T-helper 17 cell (primary cell): ENCODE measurements at regions not wholly inside any gene's neighbourhood (a gene's known extent, or its start where the extent isn't known, plus 50 kb on each side); places are given as distances from the start of the nearest gene placed in this dataset.

ENCODE experiments used
- ATAC-seq: fragments of 150-1000 bp; cut with Tn5 transposase; 2 replicates; pipeline ENCODE4 v1.10.0; 2021; ENCODE audit warnings: mild to moderate bottlenecking, moderate library complexity
- DNase-seq, 3 donors: peaks; one replicate each; pipeline versions ENCODE4 v3.0.0 to v3.0.0-alpha.2; 2020 to 2021
- H3K9me3 ChIP-seq: one replicate; pipeline ENCODE4 v1.7.0; 2013; ENCODE audit warnings: low read length, mild to moderate bottlenecking; ENCODE audit not compliant: control insufficient read depth, poor library complexity, severe bottlenecking
- H3K27ac Mint-ChIP-seq: one replicate; pipeline ENCODE4 v1.8.0; 2022; ENCODE audit warnings: mild to moderate bottlenecking, moderate library complexity, mixed read lengths
- H3K27me3 Mint-ChIP-seq: one replicate; pipeline ENCODE4 v1.8.0; 2022; ENCODE audit warnings: mixed read lengths
- H3K36me3 Mint-ChIP-seq: one replicate; pipeline ENCODE4 v1.8.0; 2022; ENCODE audit warnings: low read depth, mixed read lengths
- H3K4me1 Mint-ChIP-seq: one replicate; pipeline ENCODE4 v1.8.0; 2022; ENCODE audit warnings: mild to moderate bottlenecking, mixed read lengths
- H3K4me3 Mint-ChIP-seq: one replicate; pipeline ENCODE4 v1.8.0; 2022; ENCODE audit warnings: mild to moderate bottlenecking, moderate library complexity, mixed read lengths

DNA sequence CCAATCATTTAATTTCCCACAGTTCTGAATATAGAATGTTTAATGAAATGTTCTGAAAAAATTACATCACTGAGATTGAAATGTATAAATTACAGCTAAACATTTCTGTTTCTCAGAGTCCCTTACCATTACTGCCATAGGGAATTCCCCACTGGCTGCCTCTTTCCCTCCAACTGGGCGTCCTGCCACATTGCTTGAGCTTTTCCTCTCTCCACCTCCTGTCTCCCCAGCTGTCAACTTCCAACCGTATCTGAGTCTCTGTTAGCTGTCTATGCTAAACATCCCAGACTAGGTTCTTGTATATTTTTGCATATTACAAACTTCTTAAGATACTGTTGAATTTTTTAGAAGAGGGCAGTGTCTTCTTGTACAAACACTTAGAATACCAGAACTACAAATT is 407.3 kb upstream of the SLIT2 start:
- ATAC-seq (no peak), DNase-seq (no peak)
- H3K4me1 Mint-ChIP-seq, result no peaks in the 10 kb centered on the region
- no peak overlapping the region for H3K4me3 Mint-ChIP-seq
- no peaks in the 10 kb centered on the region for H3K36me3 Mint-ChIP-seq
- H3K9me3 ChIP-seq, result no peaks in the 10 kb centered on the region
- no peak overlapping the region for H3K27ac Mint-ChIP-seq
- H3K27me3 Mint-ChIP-seq, result no peaks in the 10 kb centered on the region

DNA sequence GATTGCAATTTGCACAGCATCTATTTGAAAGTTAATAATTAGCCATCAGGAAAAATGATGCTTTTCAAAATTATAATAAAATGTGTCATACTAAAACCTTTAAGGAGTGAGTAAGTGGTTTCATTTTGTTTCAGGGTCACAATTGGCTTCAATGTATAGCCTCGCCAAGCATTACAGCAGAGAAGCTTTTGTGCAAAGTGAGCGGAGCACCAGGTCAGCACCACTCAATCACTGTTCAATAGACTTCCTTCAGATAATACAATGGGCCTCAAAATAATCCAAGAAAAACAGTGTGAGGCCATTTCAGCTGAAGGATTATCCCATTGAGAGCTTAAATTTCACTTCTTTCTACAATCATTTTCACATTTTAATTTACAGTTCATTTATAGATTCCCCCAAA is 409.2 kb upstream of the SLIT2 start:
- DNase-seq (no peak), ATAC-seq (no peak)
- no peak overlapping the region for H3K4me3 Mint-ChIP-seq
- no peak overlapping the region for H3K27ac Mint-ChIP-seq
- no peaks in the 10 kb centered on the region for H3K27me3 Mint-ChIP-seq
- H3K4me1 Mint-ChIP-seq, result no peaks in the 10 kb centered on the region
- no peaks in the 10 kb centered on the region for H3K36me3 Mint-ChIP-seq
- no peaks in the 10 kb centered on the region for H3K9me3 ChIP-seq

DNA sequence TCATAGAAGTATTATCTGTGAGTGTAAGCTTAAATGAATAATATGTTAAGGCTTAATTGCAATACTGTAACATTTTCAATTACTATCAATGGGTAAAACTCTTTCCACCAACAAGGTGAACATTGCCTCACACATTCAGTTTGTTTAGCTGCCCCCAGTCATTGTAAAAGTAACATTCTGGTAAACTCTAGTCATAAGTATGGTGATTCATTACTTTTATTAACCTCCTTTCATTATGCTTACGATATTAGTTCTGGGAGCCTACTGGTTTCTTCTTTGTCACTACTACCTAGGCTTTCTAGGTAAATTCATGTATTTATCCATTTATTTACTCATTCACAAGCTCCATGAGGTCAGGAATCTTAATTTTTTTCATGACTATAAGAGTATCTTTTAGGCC is 412.8 kb upstream of the SLIT2 start:
- no peaks in the 10 kb centered on the region for H3K4me1 Mint-ChIP-seq
- DNase-seq (no peak), ATAC-seq (no peak)
- no peaks in the 10 kb centered on the region for H3K36me3 Mint-ChIP-seq
- no peaks in the 10 kb centered on the region for H3K27me3 Mint-ChIP-seq
- H3K9me3 ChIP-seq, result no peaks in the 10 kb centered on the region
- no peak overlapping the region for H3K4me3 Mint-ChIP-seq
- H3K27ac Mint-ChIP-seq, result no peak overlapping the region

DNA sequence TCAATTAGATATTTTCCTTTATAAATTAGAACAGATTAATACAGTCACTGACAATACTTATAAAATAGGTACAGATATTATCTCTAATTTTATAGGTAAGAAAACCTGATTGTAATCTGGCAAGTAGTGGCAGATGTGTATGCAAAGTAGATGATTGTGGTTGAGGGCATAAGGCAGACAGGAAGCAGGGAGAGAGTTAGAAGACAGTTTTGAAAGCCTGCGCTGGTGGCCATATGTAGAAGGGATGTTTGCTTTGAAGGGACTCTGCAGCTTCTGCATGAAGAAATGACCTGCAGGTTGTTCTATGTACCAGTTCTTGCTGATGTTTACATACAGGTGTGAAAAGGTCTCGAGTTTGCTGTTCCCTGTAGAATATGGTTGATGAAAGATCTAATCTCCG is 416.3 kb upstream of the SLIT2 start:
- DNase-seq (no peak), ATAC-seq (no peak)
- H3K27ac Mint-ChIP-seq, result no peak overlapping the region
- H3K4me3 Mint-ChIP-seq, result no peak overlapping the region
- H3K27me3 Mint-ChIP-seq, result no peaks in the 10 kb centered on the region
- no peaks in the 10 kb centered on the region for H3K4me1 Mint-ChIP-seq
- no peaks in the 10 kb centered on the region for H3K9me3 ChIP-seq
- no peaks in the 10 kb centered on the region for H3K36me3 Mint-ChIP-seq

DNA sequence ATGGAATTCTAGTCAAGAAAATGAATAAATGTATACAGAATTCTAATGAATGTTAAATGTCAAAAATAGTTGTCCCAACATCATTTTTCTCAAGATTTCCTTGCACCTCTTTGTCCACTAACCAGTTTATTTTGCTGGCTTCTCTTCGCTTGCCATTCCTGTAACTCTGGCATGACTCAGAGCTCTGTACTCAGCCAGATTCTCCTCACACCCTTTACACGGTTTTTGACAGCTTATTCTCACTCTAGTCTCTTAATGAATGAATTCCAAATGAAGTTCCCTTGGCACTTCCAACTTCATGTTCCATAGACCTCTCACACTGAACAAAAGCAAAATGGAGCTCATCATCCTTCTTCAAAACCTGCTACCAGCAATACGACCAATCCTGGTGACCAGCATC is 419.3 kb upstream of the SLIT2 start:
- no peak overlapping the region for H3K27ac Mint-ChIP-seq
- no peaks in the 10 kb centered on the region for H3K4me1 Mint-ChIP-seq

DNA sequence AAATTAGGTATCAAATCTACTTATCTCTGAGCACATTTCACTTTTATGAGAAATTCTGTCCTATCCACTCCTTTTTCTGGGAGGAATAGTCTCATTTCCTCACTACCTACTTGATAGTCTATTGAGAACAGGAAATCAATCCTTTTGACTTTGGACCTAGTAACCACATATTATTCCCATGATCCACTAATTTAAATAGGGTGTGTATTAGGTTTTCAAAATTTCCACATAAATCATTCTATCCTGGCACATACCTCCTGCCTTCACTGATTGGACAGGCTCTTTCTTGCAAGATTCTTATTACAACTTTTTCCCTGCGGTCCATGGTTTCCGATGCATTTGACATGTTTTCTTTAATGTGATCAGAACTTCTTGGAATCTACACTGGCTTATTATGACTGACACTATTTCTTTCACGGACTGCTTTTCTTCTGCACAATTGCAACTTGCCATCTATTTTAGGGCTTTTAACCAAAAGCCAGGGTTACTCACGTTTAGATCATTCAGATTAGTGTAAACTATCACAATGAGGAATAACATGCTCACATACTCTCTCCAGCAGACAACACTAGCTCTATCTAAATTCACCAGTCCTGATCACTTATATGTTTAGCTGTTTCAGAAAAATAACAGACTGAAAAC is 419.9 kb upstream of the SLIT2 start:
- Mint-ChIP-seq H3K27ac (no peak overlapping the region), H3K4me3 (no peak overlapping the region), H3K4me1 (no peaks in the 10 kb centered on the region), H3K36me3 (no peaks in the 10 kb centered on the region), H3K27me3 (no peaks in the 10 kb centered on the region)
- H3K9me3 ChIP-seq, result no peaks in the 10 kb centered on the region
- ATAC-seq (no peak), DNase-seq (no peak)

More for the DNA sequence above, 419.3 kb upstream of the SLIT2 start:
- ATAC-seq, result no peak
- H3K9me3 ChIP-seq, result no peaks in the 10 kb centered on the region
- DNase-seq, result no peak
- Mint-ChIP-seq H3K36me3 (no peaks in the 10 kb centered on the region), H3K27me3 (no peaks in the 10 kb centered on the region), H3K4me3 (no peak overlapping the region)

DNA sequence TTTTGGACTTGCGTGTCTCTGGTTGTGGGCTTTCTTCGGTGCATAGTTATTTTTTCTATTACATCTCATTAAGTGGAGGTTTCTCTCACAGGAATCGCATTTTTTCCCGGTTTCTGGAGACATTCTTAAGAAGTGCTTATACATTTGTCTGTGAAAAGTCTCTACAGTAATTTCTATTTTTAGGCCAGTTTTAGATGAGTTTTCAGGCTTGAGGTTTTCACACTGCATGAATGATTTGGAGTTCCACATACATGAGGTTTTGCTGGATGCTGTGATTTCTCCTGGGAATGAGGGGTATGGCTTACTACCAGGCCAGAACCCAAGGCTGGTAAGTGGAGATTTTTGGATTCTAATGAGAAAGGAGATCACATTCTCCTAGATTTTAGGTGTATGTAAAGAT is 422.6 kb upstream of the SLIT2 start:
- ATAC-seq, result no peak
- no peaks in the 10 kb centered on the region for H3K4me1 Mint-ChIP-seq
- no peaks in the 10 kb centered on the region for H3K27me3 Mint-ChIP-seq
- H3K9me3 ChIP-seq, result no peaks in the 10 kb centered on the region
- DNase-seq, result no peak
- no peak overlapping the region for H3K4me3 Mint-ChIP-seq
- H3K27ac Mint-ChIP-seq, result no peak overlapping the region
- H3K36me3 Mint-ChIP-seq, result no peaks in the 10 kb centered on the region

DNA sequence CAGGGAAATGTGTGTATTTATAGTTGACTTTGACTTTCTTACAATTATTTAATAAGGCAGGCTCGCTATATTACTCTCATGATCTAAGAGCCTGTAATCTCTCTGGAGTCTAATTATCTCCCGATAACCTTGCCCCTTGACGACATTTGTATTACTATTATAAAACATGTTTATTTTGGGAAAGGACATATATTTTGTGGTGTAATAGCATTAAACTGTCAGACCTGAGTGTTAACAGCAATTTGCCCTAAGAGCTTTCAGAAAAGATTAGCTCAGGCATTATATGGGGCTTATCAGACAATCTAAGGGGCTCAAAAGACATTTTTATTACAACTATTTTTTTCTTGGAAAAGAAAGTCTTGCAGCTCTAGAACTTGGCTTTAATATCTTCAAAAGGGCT is 427.9 kb upstream of the SLIT2 start:
- no peak for ATAC-seq
- no peak overlapping the region for H3K27ac Mint-ChIP-seq
- H3K36me3 Mint-ChIP-seq, result no peaks in the 10 kb centered on the region
- H3K9me3 ChIP-seq, result no peaks in the 10 kb centered on the region
- no peaks in the 10 kb centered on the region for H3K27me3 Mint-ChIP-seq
- no peaks in the 10 kb centered on the region for H3K4me1 Mint-ChIP-seq
- DNase-seq, result no peak
- H3K4me3 Mint-ChIP-seq, result no peak overlapping the region

DNA sequence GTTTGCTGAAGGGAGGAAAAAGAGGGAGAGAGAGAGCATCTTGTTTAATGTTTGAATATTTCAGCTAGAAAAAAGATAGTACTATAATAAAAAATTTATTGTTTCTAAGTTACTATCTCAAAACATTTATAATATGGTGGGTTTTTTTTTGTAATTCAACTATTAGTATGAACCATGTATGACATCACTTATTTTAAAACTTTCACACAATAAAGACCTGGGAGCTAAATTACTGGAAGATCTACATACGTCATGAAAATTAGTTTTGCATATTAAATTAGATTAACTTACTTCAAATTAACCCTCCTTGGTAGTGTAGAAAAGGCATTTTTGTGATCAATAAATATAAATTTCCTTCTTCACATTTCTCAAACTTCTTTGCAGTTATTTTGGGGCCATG is 432.0 kb upstream of the SLIT2 start:
- no peaks in the 10 kb centered on the region for H3K9me3 ChIP-seq
- Mint-ChIP-seq H3K4me3 (no peak overlapping the region), H3K27me3 (no peaks in the 10 kb centered on the region), H3K27ac (no peak overlapping the region), H3K4me1 (no peaks in the 10 kb centered on the region), H3K36me3 (no peaks in the 10 kb centered on the region)
- DNase-seq (no peak), ATAC-seq (no peak)

DNA sequence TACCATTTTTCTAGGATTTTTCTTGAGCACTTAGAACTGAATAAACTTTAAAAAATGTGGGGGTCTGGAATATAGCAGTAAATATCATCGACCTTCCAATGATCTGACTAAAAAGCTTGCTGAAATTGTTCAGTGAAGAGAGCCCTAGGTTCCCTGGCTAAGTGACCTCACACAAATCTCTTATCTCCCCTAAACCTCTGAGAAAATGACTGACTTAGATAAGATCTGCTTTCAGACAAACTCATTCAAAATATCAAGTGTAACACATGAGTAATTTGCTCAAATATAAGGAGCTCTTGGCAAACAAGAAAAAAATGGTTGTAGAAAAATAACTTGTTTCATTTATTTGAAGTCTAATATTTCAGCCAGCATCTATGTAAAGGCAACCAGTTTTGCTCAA is 441.7 kb upstream of the SLIT2 start:
- H3K9me3 ChIP-seq, result no peaks in the 10 kb centered on the region
- DNase-seq (no peak), ATAC-seq (no peak)
- Mint-ChIP-seq H3K27ac (no peak overlapping the region), H3K4me1 (no peaks in the 10 kb centered on the region), H3K27me3 (no peaks in the 10 kb centered on the region), H3K36me3 (no peaks in the 10 kb centered on the region), H3K4me3 (no peak overlapping the region)

DNA sequence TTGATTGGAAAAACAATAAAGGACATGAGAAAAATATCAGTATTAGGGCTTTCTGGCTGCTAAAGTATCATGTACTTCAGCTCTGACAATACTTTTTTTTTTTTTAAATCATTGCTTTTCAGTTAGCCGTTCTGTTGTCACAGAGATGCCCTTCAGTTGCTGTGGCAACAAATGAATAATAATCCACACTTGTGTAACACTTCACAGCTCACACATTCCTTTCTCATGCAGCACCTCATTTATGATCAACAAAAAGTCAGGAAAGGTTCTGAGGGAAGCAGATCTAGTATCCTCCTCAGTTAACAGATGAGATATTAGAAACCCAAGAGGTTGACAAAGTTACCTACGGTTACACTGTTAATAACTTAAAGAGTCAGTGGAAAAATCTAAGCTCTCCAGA is 444.2 kb upstream of the SLIT2 start:
- ATAC-seq, result no peak
- Mint-ChIP-seq H3K4me1 (no peaks in the 10 kb centered on the region), H3K27ac (no peak overlapping the region), H3K27me3 (no peaks in the 10 kb centered on the region), H3K4me3 (no peak overlapping the region), H3K36me3 (no peaks in the 10 kb centered on the region)
- no peaks in the 10 kb centered on the region for H3K9me3 ChIP-seq
- no peak for DNase-seq

DNA sequence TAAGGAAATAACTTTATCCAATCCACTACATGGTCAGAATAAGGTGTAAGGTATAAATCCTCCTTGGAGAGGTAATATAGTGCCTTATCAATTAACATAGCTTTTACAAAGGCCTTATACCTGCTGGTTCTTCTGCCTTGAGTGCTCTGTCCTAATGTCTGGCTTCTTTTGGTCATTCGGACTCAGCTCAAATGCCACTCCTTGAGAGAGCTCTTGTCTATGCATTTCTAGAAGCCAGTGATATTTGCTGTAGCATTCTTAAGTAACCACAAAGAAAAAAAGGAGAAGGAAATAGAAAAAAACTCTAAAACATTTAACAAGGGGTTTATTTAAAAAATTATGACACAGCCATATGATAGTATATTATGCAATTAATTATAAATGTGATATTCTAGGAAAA is 444.8 kb upstream of the SLIT2 start:
- H3K27me3 Mint-ChIP-seq, result no peaks in the 10 kb centered on the region
- no peak overlapping the region for H3K27ac Mint-ChIP-seq

DNA sequence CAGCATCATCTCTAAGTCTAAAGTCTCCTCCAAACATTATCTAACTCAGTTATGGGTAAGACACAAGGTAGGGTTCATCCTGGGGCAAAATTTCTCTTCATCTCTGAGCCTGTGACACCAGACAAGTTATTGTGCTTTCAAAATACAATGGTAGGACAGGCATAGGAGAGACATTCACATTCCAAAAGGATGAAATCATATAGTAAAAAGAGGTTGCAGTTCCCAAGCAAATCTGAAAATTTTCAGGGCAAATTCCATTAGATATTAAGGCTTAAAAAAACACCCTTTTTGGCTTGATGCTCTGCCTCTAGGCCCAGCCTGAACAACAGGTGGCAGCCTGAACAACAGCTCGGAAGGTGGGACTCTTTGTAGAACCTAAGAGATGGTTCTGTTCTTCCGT is 448.3 kb upstream of the SLIT2 start:
- DNase-seq (no peak), ATAC-seq (no peak)
- Mint-ChIP-seq H3K27me3 (no peaks in the 10 kb centered on the region), H3K4me1 (no peaks in the 10 kb centered on the region), H3K27ac (no peak overlapping the region), H3K4me3 (no peak overlapping the region), H3K36me3 (no peaks in the 10 kb centered on the region)
- no peaks in the 10 kb centered on the region for H3K9me3 ChIP-seq

More for the DNA sequence above, 444.8 kb upstream of the SLIT2 start:
- H3K9me3 ChIP-seq, result no peaks in the 10 kb centered on the region
- DNase-seq, result no peak
- no peaks in the 10 kb centered on the region for H3K4me1 Mint-ChIP-seq
- no peaks in the 10 kb centered on the region for H3K36me3 Mint-ChIP-seq
- no peak for ATAC-seq
- H3K4me3 Mint-ChIP-seq, result no peak overlapping the region

DNA sequence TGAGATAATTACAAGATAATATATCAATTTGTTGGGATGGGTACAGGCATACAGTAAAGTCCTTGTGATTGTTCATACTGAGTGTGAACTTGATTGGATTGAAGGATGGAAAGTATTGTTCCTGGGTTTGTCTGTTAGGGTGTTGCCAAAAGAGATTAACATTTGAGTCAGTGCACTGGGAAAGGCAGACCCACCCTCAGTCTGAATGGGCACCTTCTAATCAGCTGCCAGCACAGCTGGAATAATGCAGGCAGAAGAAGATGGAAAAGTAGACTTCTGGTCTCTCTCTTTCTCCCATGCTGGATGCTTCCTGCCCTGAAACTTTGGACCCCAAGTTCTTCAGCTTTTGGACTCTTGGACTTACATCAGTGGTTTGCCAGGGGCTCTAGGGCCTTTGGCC is 457.9 kb upstream of the SLIT2 start:
- H3K4me3 Mint-ChIP-seq, result no peak overlapping the region
- no peak overlapping the region for H3K27ac Mint-ChIP-seq
- no peaks in the 10 kb centered on the region for H3K9me3 ChIP-seq
- H3K4me1 Mint-ChIP-seq, result no peaks in the 10 kb centered on the region
- DNase-seq (no peak), ATAC-seq (no peak)
- no peaks in the 10 kb centered on the region for H3K36me3 Mint-ChIP-seq
- no peaks in the 10 kb centered on the region for H3K27me3 Mint-ChIP-seq
